HG02840 (cell line): ENCODE measurements at regions not wholly inside any gene's neighbourhood (a gene's known extent, or its start where the extent isn't known, plus 50 kb on each side); places are given as distances from the start of the nearest gene placed in this dataset.
"Not testable (repeated sequence)": the region's sequence is repeated elsewhere in the genome, so short reads cannot be mapped to it uniquely, and the experiment has no call there.

Experiments used
- ATAC-seq: cut with Tn5 transposase; IDR thresholded peaks from one replicate; pipeline ENCODE4 v1.9.1; 2021; ENCODE audit warnings: mild to moderate bottlenecking, moderate library complexity, moderate number of reproducible peaks; ENCODE audit not compliant: unreplicated experiment, low FRiP score

DNA sequence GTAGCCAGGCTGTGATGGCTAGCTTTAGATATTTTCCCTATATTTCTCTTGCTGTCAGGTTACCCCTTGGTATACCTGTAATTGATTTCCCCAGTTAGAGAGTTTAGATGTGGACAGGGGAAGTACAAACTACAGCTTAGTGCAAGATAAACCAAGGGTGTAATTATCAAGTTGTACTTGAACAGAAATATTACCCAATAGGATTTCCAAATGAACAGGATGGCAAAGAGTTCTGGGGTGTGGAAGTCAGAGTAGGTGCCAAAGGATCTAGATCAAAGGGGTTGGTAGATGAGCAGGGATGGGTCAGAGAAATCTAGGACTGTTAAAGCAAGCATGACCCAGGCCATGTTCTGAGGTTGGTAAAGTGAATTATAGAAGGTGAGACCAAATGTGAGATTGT, 585.2 kb downstream of the CCDC85A start:
- ATAC-seq = no peak

GRCh38 chr2:56770490-56770889, 586.7 kb downstream of the CCDC85A start:
- ATAC-seq = no peak

- ATAC-seq = no peak
These were observed 600.3 kb downstream of the CCDC85A start for GRCh38 chr2:56784046-56784445.

- no peak for ATAC-seq
These were observed 617.4 kb downstream of the CCDC85A start for GRCh38 chr2:56801214-56801613.

GRCh38 chr2:56801770-56802169, 618.0 kb downstream of the CCDC85A start:
- no peak for ATAC-seq

GRCh38 chr2:56803596-56803995, 619.8 kb downstream of the CCDC85A start:
- no peak for ATAC-seq

- no peak for ATAC-seq
These were observed 623.1 kb downstream of the CCDC85A start for GRCh38 chr2:56806924-56807323.

- ATAC-seq = no peak
These were observed 624.1 kb downstream of the CCDC85A start for GRCh38 chr2:56807861-56808260.

DNA sequence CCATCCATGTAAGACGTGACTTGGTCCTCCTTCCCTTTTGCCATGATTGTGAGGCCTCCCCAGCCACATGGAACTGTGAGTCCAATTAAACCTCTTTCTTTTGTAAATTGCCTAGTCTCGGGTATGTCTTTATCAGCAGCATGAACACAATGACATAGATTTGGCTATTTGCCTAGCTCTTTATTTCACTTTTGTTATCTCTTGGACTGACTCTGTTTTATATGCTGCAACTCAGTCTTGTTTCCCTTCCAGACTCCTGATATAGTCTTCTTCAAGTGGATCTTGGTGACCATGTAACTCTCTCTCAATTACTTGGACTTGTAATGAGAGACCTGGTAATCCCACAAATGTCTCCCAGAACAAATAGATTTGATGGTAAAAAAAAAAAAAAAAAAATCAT, 627.6 kb downstream of the CCDC85A start:
- ATAC-seq = no peak

DNA sequence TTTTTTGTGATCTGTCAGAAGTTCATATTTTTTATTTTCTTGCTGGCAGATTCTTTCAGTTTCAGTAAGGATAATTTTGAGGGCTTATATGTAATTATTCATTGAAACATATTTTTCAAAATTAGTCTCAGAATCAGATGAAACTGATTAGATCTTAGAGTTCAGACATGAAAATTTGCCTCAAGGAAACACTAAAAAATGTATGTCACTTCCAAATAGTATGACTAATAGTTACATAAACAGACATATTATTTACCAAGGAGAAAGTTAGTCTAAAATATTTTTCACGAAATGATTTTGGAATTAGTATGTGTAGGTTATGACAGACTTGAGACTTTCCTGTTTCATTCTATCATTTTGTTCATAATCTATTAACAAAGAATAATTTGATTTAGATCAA, 628.6 kb downstream of the CCDC85A start:
- no peak for ATAC-seq

DNA sequence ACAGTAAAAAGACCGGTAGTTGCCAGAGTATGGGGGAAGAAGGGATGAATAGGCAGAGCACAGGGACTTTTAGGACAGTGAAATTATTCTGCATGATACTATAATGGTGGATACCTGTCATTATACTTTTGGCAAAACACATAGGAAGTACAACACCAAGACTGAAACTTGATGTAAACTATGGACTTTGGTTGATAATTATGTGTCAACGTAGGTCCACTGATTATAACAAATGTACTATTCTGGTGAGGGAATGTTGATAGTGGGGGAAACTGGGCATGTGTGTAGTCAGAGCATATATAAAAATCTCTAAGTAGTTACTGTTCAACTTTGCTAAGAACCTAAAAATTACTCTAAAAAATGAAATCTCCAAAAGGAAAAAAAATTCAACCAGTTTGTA, 629.7 kb downstream of the CCDC85A start:
- no peak for ATAC-seq

DNA sequence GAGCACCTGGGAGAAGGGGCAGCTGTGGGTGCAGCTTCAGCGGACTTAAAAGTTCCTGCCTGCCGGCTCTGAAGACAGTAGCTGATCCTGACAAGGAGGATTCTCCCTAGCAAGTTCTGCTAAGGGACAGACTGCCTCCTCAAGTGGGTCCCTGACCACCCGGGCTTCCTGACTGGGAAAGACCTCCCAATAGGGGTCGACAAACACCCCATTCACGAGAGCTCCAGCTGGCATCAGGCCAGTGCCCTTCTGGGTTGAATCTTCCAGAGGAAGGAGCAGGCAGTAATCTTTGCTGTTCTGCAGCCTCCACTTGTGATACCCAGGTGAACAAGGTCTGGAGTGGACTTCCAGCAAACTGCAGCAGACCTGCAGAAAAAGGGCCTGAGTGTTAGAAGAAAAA, 632.9 kb downstream of the CCDC85A start:
- ATAC-seq = no peak

- ATAC-seq = no peak
These were observed 648.0 kb downstream of the CCDC85A start for GRCh38 chr2:56831780-56832179.

DNA sequence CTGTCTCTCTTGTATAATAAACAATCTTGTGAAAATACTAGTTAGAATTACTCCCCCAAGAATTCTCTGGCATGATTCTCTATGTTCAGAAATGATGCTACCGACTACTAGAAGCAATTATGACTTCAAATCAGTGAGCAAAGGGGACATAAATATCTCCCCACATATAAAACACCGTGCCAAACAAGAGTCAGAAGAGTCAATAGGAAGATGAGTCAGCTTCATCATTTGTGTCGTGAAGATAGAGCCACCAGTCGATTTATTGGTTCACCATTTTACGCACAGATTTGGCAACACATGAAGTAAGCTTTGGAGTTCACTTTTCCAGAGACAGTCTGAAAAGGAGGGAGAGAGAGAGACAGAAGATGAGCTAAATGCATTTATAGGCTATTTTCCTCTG, 650.9 kb downstream of the CCDC85A start:
- ATAC-seq = no peak

- not testable (repeated sequence) for ATAC-seq
These were observed 656.2 kb downstream of the CCDC85A start for GRCh38 chr2:56840009-56840408.

DNA sequence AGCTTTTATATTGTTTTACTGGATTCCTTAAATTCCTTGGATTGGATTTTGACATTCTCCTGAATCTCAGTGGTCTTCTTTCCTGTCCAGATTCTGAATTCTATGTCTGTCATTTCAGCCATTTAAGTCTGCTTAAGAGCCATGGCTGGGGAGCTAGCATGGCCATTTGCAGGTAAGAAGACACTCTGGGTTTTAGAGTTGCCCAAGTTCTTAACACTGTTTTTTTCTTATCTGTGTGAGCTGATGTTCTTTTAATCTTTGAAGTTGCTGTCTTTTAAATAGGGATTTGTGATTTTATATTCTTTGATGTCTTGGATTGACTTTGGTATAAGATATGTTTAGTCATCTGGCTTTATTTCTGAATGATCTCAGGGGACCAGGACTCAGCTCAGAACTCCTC, 677.2 kb downstream of the CCDC85A start:
- no peak for ATAC-seq

DNA sequence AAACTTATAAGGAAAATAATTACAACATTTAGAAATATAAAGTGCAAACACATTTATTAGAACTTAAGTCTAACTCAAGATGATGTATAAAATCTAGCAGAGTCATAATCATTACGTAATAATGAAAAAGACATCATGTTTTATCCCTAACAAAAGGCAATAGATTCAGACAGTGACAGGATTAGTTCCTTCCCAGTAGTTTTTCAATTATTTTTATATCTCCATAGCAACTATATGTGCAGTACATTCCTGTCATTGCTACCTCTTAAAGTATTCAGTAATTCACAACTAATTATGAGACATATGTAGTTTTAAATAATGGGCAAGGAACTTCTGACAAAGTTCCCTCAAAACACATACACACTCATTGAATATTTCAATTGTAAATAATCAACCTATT, 687.9 kb downstream of the CCDC85A start:
- ATAC-seq = no peak

DNA sequence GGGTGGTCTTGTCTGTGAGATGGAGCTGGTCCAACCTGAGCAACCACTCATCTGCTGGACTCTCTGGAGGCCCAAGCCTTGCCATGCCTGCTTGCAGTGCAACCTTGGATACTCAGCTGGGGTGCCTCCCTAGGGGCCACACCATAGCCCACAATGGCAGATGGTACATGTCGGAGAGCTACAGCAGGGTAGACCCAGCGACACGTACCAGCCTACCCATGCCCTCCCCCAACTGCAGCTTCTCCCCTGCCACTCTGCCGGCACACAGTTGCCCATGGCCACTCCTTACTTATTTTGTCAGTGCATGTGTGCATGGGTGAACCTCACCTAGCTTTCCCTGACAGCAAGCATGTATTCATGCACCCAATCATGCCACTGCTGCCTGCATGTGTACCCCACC, 690.9 kb downstream of the CCDC85A start:
- no peak for ATAC-seq

- ATAC-seq = no peak
These were observed 705.9 kb downstream of the CCDC85A start for GRCh38 chr2:56889738-56890137.

- ATAC-seq = no peak
These were observed 708.6 kb downstream of the CCDC85A start for GRCh38 chr2:56892382-56892781.

DNA sequence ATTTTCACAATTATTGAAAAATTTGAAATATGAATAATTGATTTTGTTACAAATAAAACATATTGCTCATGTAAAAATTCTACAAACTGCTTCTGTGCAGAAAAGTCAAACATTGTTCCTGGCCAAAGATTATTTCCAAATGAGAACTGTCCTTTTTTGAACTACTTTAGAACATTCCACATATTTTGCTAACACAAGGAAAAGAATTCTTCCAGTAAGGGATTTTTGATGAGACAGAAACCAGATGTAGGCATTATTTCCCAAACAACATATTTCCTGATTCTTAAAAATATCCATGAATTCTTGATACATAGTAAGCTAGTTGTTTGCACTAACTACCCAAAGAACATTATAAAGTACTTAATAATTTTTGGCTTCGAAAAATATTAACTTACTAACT, 715.2 kb downstream of the CCDC85A start:
- ATAC-seq = no peak

DNA sequence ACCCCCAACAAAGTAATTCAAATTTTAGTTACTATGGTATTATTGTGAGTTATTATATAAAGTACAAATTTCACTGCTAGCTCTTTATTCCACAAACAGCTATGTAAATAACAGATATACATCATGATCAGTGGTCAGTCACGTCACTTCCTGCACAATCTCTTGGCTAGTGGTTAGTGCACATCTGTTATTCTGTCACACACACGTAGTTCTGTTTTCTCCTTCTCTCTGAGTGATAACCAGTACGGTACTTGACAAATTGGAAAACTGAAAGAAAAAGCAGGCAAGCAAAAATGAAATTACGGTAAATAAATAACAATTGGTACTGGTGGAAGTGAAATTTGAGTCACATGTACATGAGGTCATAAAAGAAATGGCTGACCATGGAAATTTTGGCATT, 728.7 kb downstream of the CCDC85A start:
- no peak for ATAC-seq

DNA sequence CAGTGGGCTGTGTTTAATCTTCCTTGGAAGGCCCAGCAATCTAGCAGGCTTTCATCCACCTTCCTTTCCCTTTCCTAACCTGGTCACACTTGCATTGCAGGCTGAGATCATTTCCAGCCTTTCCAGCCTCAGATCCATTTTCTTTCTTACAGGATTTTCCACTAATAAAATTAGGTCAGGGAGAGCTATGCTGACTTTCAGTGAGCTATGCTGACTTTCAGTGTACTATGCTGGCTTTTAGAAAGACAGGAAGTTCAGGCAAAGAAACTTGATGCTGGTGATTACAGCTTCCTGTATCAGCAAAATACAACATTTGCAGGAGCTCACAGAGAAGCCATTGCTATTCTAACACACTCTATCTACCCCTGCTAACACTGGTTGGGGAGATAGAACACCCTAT, 735.0 kb downstream of the CCDC85A start:
- ATAC-seq = no peak
